Neural crest cell (in vitro differentiated cells): ENCODE measurements at regions not wholly inside any gene's neighbourhood (a gene's known extent, or its start where the extent isn't known, plus 50 kb on each side); places are given as distances from the start of the nearest gene placed in this dataset.

ENCODE experiments used
- DNase-seq: peaks from one replicate; pipeline ENCODE4 v3.0.0; 2021; ENCODE audit warnings: low read depth, mixed read lengths, low spot score
- H3K27ac Mint-ChIP-seq: one replicate; pipeline ENCODE4 v1.8.0; 2021; ENCODE audit warnings: mild to moderate bottlenecking, mixed read lengths; ENCODE audit not compliant: unreplicated experiment
- H3K27me3 Mint-ChIP-seq: 2 replicates; pipeline ENCODE4 v1.8.0; 2021; ENCODE audit warnings: low read depth, mild to moderate bottlenecking, mixed read lengths
- H3K36me3 Mint-ChIP-seq: 2 replicates; pipeline ENCODE4 v1.8.0; 2021; ENCODE audit warnings: low read depth, mild to moderate bottlenecking, mixed read lengths
- H3K4me1 Mint-ChIP-seq: 2 replicates; pipeline ENCODE4 v1.8.0; 2021; ENCODE audit warnings: mixed read lengths
- H3K4me3 Mint-ChIP-seq: one replicate; pipeline ENCODE4 v1.8.0; 2021; ENCODE audit warnings: mild to moderate bottlenecking, mixed read lengths
- H3K9me3 Mint-ChIP-seq: 2 replicates; pipeline ENCODE4 v1.8.0; 2021; ENCODE audit warnings: mixed read lengths
- CTCF ChIP-seq: fragments of 200-600 bp; sonication (generic); conservative IDR thresholded peaks from 2 replicates; pipeline ENCODE4 v1.5.0; 2021; ENCODE audit warnings: antibody characterized with exemption, mild to moderate bottlenecking

DNA sequence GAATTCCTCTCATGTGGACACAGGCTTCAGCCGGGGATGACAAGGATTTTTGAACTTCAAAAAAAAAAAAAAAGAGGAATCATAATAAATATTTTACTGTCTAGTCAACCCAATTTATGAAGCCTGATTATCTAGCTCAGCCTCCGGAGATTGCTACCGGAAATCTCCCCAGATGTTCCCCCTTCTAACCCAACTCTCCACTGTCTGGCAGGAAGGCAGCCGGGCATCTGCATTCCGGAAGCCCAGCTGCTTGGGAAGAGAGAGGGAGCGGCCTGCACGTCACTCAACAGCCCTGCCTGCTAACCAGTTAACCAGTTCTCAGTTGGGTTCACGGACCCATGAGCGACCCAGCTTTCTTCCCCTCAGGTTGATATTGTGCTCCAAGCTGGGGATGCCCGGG is 87.2 kb upstream of the POU3F3 start:
- Mint-ChIP-seq H3K27ac (peak overlapping the region; percentile 35), H3K27me3 (no peaks in the 10 kb centered on the region), H3K4me1 (peaks cover 6% of the 10 kb centered on the region), H3K9me3 (peaks cover 9% of the 10 kb centered on the region), H3K4me3 (no peak overlapping the region), H3K36me3 (peaks cover 3% of the 10 kb centered on the region)
- no peak for TF ChIP-seq CTCF
- no peak for DNase-seq

- H3K27ac Mint-ChIP-seq: no peak overlapping the region
- no peak for TF ChIP-seq CTCF
- no peaks in the 10 kb centered on the region for H3K27me3 Mint-ChIP-seq
Observed at GRCh38 chr2:104768694-104769093, 85.2 kb upstream of the POU3F3 start.

GRCh38 chr2:104769096-104769495 is 84.8 kb upstream of the POU3F3 start:
- Mint-ChIP-seq H3K27me3 (no peaks in the 10 kb centered on the region), H3K27ac (no peak overlapping the region), H3K9me3 (peaks cover 9% of the 10 kb centered on the region), H3K4me3 (no peak overlapping the region), H3K36me3 (peaks cover 3% of the 10 kb centered on the region), H3K4me1 (peaks cover 6% of the 10 kb centered on the region)
- no peak for TF ChIP-seq CTCF
- no peak for DNase-seq

More at GRCh38 chr2:104768694-104769093, 85.2 kb upstream of the POU3F3 start:
- Mint-ChIP-seq H3K9me3 (peaks cover 9% of the 10 kb centered on the region), H3K4me1 (peaks cover 6% of the 10 kb centered on the region), H3K36me3 (peaks cover 3% of the 10 kb centered on the region), H3K4me3 (no peak overlapping the region)
- no peak for DNase-seq

- Mint-ChIP-seq H3K4me3 (no peak overlapping the region), H3K27ac (no peak overlapping the region), H3K4me1 (peaks cover 6% of the 10 kb centered on the region), H3K9me3 (peaks cover 9% of the 10 kb centered on the region), H3K36me3 (peaks cover 3% of the 10 kb centered on the region), H3K27me3 (no peaks in the 10 kb centered on the region)
- TF ChIP-seq CTCF: no peak
- no peak for DNase-seq
Observed at GRCh38 chr2:104772996-104773395, 80.9 kb upstream of the POU3F3 start.

- no peak overlapping the region for H3K27ac Mint-ChIP-seq
- no peak overlapping the region for H3K4me3 Mint-ChIP-seq
- peaks cover 9% of the 10 kb centered on the region for H3K9me3 Mint-ChIP-seq
- no peak for TF ChIP-seq CTCF
- H3K27me3 Mint-ChIP-seq: no peaks in the 10 kb centered on the region
- peaks cover 2% of the 10 kb centered on the region for H3K36me3 Mint-ChIP-seq
- H3K4me1 Mint-ChIP-seq: no peaks in the 10 kb centered on the region
- no peak for DNase-seq
Observed at GRCh38 chr2:104774631-104775030, 79.3 kb upstream of the POU3F3 start.

GRCh38 chr2:104777721-104778120 is 76.2 kb upstream of the POU3F3 start:
- H3K4me1 Mint-ChIP-seq: no peaks in the 10 kb centered on the region
- no peaks in the 10 kb centered on the region for H3K36me3 Mint-ChIP-seq
- TF ChIP-seq CTCF: no peak
- H3K9me3 Mint-ChIP-seq: peaks cover 6% of the 10 kb centered on the region
- H3K27me3 Mint-ChIP-seq: no peaks in the 10 kb centered on the region
- H3K4me3 Mint-ChIP-seq: no peak overlapping the region
- DNase-seq: no peak
- H3K27ac Mint-ChIP-seq: no peak overlapping the region
